HG03575 (cell line): ENCODE measurements at regions not wholly inside any gene's neighbourhood (a gene's known extent, or its start where the extent isn't known, plus 50 kb on each side); places are given as distances from the start of the nearest gene placed in this dataset.

Experiments used
- ATAC-seq: cut with Tn5 transposase; IDR thresholded peaks from one replicate; pipeline ENCODE4 v1.9.1; 2021; ENCODE audit not compliant: unreplicated experiment, insufficient number of reproducible peaks, low FRiP score; ENCODE audit errors: extremely low read depth

- ATAC-seq: no peak
These were observed 213.1 kb downstream of the SEC14L1 start for GRCh38 chr17:77353684-77354419.

GRCh38 chr17:77354420-77354669 is 213.6 kb downstream of the SEC14L1 start:
- ATAC-seq: no peak

- no peak for ATAC-seq
These were observed 214.1 kb downstream of the SEC14L1 start for GRCh38 chr17:77354670-77355455.

DNA sequence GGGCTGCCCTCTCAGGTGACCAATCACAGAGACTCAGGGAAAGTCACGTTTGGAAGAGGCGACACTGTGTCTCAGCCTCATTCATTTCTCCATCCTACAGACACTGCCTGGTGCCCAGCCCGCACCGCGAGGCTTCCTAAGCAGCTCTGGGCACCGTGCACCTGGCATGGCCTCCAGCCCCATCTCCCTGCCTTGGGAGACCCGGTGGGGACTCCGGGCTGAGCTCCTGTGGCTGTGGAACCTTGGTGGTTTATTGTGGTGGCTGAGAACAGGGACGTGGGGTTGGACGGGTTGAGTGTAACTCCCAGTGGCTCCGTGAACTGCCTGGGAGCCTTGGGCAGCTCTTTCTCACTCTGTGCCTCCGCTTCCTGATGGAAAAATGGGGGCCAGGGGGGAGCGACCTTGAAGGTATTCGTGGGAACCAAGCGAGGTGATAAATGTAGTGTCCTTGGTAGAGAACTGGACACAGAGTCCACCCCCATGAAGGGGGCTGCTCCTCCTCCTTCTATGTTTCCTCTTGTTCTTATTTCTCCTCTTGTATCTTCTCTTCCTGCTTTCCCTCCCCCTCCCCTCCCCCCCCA is 215.4 kb downstream of the SEC14L1 start:
- ATAC-seq: no peak

- ATAC-seq: no peak
These were observed 216.0 kb downstream of the SEC14L1 start for GRCh38 chr17:77356690-77357201.

DNA sequence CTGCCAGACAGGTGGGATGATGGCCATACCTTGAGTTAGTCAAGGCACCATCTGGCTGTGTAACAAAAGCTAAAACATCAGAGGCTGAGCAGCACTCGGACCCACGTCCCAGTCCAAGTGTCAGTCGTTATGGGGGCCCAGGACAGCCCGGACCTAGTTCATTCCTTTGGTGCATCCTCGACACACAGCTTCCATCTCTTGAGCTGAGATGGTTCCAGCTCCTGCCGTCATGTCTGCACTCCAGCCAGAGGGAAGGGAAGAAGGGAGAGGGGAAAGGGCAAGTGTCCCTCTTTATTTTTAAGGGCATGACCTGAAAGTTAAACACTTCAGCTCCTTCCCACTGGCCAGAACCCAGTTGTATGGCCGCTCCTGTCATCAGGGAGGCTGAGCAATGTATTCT is 218.0 kb downstream of the SEC14L1 start:
- ATAC-seq: no peak

- no peak for ATAC-seq
These were observed 218.5 kb downstream of the SEC14L1 start for GRCh38 chr17:77359236-77359635.

- no peak for ATAC-seq
These were observed 221.3 kb downstream of the SEC14L1 start for GRCh38 chr17:77361986-77362620.

DNA sequence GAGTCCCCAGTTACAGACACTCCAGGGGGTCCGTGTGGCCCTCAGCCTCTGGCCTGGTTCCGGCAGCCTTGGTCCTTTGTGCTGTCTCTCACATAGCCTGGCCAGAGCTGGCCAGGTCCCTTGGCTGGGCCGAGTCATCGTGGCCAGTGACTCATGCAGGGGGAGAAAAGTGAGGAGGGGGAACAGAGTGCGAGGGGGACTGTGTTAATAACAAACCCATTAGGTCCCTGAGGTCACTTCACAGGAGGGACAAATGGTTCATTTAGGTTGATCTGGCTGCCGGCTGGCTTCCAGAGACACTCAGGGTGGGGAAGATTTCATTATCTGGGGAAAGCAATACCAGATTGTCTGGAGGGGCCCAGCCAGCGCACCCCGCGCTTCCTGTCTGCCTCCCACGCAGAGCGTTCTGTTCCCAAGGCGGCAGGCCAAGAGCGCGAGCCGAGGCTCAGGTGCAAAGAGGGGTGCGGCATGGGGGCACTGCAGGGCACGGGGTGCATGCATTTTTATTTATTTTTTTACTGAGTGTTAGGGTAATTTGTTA is 223.1 kb downstream of the SEC14L1 start:
- no peak for ATAC-seq

GRCh38 chr17:77364381-77364911 is 223.7 kb downstream of the SEC14L1 start:
- no peak for ATAC-seq

GRCh38 chr17:77364941-77365583 is 224.3 kb downstream of the SEC14L1 start:
- no peak for ATAC-seq

DNA sequence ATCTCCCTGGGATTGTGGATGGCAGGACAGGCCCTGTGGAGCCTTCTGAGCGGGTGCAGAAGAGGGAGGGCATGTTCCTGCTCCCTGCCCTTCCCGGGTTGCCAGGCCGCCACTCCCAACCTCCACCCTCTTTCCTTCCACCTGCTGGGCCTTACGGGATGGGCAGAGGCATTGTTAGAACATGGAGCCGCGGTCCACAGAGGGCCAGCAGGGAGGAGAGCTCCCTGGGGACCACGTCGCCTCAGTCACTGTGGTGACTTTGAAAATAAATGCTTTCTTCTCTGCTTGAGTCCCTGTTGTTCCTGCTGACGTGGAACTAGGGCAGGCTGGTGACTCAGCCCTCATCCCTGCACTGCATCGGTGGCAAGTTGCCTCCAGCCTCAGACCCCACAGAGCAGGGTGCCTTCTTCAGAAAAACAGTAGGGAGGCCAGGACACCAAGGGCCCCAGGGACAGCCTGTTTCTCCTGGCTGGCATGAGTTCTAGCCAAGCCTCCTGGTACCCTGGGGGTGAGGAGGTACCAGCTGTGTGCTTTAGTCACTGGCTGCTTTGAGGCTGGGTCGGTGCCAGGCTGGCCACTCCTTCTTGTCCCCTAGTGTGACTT is 224.9 kb downstream of the SEC14L1 start:
- no peak for ATAC-seq

GRCh38 chr17:77366206-77366557 is 225.4 kb downstream of the SEC14L1 start:
- no peak for ATAC-seq

GRCh38 chr17:77366558-77367245 is 225.9 kb downstream of the SEC14L1 start:
- no peak for ATAC-seq

- ATAC-seq: no peak
These were observed 228.8 kb downstream of the SEC14L1 start for GRCh38 chr17:77369544-77369971.

DNA sequence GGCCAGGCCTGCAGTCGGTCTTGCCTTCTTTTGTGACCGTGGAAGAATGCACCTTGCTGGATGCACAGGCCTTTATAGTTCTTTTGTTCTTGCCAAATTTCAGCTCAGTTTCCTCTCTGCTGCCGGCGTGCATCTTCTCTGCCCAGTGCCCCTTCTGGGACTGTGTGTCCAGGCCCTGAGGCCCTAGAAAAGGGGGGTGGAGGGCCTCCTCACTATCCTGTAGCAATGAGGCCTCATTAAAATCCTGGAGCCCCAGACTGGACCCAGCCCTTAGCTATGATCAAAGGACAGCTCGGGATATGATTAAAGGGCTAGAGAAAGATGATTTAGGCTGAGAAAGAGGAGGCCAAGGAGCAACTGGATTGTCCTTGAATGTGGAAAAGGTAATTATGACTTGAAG is 229.8 kb downstream of the SEC14L1 start:
- ATAC-seq: no peak

GRCh38 chr17:77371117-77371887 is 230.5 kb downstream of the SEC14L1 start:
- ATAC-seq: no peak
